SW 1271 (cell line): ENCODE measurements at regions not wholly inside any gene's neighbourhood (a gene's known extent, or its start where the extent isn't known, plus 50 kb on each side); places are given as distances from the start of the nearest gene placed in this dataset.

Source experiments
- DNase-seq, 2 experiments: peaks; one replicate each; lab custom pipeline; 2025; lab: John Stamatoyannopoulos, UW

DNA sequence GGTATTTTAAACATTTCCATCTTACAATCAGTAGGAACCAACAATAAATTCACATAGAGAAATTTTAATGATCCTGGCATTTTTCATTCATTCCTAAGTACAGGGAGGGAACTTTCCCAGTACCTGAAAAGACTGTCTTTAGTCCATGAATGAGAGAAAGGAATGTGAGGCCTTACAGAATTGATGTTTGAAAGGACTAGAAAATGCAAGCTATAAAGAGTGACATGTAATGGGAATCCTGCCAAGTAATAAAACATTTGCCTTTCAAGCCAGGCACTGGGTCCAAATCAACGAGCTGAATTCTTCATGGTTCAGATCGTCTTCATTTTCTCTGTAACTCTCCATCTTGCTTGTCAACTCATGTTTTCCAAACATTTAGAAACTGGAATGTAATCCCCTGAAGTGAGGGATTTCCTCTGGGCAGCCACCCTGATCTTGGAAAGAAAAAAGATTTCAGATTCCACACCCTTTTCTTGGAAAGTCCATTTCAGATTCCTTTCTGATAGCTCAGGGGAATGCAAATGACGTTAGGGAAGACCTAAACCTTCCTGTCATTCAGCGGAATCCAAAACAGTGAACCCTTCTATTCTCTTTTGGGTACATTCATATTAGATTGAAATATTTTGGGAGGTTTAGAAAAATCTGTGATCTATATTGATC, 315.8 kb downstream of the SH3GL2 start:
- DNase-seq: no peak

DNA sequence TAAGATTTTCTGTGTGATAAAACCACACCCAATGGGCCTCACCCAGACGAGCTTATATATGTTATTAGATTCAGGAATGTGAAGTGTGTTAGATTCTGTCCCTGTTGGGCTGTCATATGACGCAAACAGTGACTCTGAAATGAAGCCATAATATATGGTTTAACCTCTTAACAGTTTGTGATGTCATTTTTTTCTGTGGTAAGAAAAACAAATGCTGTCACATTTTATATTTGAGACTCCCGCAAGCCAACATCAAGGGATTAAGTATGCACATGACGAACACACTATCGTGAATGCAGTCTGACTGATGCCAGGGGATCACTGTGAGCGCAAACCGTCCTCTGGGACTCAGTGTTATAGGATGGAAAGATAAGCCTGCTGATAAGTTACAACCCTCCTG, 321.7 kb downstream of the SH3GL2 start:
- DNase-seq: no peak

- no peak for DNase-seq
These were observed 326.5 kb downstream of the SH3GL2 start for GRCh38 chr9:17905366-17905765.

DNA sequence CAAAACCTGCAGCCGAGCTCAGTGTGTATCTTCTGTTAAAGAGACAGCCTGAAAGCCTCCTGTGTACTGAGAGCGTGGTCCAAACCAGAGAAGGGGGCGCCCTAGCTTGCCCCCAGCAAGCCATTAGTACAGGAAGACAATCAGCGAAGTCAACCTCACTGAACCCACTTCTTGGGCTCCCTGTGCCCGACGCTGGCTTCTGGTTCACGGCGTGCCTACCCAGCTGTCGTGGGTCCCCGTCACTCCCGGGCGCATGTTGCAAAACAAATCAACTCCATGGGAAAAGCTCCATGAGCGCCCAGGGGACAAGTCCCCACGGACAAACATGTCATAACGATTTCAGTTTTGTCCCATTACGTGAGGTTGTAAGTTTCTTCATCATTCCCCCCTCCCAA, 326.9 kb downstream of the SH3GL2 start:
- no peak for DNase-seq

DNA sequence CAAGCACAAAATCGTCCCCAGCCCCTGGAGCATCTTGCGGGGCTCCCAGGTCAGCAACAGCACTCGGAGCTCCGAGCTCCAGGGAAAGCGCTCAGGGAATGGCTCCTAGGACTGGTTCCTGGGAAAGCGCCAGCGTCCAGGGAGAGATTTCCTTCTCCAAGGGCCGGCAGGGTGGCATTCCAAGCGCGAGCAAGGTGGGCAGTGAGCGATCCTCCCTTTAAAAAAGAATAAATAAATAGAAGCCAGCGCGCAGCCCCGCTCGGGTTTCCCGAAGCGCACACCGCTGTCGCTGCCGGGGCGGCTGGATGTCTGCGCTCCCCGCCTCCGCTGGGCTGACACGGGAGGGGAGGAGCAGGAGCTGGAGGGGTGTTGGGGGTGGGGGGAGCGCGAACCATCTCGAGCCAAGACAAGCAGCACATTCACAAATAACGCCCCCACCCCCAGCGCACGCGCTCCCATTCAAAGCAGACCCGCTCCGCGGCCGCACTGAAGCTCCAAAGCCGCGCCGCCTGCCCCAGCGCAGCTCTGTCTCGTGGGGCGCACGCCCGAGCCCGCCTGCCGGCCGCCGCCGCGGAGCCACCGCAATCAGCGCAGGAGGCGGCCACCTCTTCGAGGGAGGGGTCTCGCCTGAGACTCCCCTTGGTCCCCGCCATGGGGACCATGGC, 327.4 kb downstream of the SH3GL2 start:
- DNase-seq: no peak

- no peak for DNase-seq
These were observed 328.2 kb downstream of the SH3GL2 start for GRCh38 chr9:17906841-17907778.

GRCh38 chr9:17907779-17908508, 329.1 kb downstream of the SH3GL2 start:
- DNase-seq: no peak

GRCh38 chr9:17926246-17926645, 347.4 kb downstream of the SH3GL2 start:
- no peak for DNase-seq

GRCh38 chr9:17927616-17928015, 348.8 kb downstream of the SH3GL2 start:
- no peak for DNase-seq

GRCh38 chr9:17928228-17928627, 349.4 kb downstream of the SH3GL2 start:
- no peak for DNase-seq

DNA sequence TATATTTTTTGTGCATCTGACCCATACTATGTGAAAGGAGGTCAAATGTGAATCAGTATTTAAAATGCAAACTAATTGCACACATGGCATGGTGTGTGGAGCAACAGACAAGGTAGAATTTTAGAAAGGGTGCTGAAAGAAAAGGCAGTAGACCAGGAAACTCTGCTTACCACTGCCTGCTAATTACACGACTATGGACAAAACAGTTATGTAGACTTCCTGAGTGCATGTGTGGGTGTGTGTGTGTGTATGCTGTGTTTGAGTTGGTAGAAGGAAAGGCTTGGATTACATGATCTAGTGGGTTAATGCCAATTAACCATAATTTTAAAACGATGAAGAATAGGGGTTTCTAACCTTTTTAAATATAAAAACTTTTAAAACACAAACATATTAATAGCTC, 349.9 kb downstream of the SH3GL2 start:
- DNase-seq: no peak

DNA sequence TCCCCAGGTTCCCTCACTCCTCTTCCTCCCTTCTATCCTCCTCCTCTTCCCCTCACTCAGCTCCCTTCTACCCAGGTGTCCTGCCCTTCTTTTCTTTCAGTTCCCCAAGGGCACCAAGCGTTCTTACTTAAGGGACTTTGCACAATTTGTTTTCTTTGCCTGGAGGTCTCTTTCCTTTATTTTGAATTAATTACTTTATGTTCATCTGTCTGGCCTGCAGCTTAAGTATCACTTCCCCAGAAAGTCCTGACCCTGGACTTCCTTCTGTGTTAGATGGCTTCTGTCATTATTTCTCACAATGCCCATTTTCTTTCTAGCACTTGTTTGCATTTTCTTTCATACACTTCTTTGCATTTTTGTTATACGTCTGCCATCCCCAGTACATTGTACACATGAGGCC, 350.6 kb downstream of the SH3GL2 start:
- no peak for DNase-seq

GRCh38 chr9:17930071-17930470, 351.2 kb downstream of the SH3GL2 start:
- no peak for DNase-seq

- no peak for DNase-seq
These were observed 357.5 kb downstream of the SH3GL2 start for GRCh38 chr9:17936365-17936764.

DNA sequence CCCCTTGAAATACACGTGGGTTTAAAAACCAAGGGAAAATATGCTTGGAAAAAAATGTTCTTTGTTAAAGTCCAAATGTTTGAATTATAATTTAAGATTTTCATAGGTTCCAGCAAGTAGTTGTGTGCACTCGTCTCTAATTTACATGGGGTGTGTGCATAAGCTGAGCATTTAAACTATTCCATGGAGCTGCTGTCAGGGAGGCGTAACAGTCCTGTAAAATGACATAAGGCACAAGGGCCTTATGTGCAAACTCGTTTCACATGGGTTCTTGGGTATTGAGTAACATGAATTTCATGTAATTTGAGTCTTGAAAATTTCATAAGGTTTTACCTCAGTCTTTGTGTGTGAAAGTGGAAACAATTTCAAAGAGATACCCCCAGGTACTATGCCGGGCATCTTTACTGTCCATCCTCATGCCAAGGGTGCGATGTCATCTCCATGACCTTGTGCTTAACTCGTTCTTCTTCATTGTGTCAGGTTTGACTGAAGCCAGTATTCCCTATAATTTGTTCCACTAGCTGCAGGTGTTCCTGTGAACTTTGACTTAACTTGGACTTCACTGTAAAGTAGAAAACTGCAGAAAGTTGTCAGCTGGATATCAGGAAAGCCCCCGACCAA, 359.3 kb downstream of the SH3GL2 start:
- no peak for DNase-seq

GRCh38 chr9:17942498-17942897, 363.6 kb downstream of the SH3GL2 start:
- no peak for DNase-seq

DNA sequence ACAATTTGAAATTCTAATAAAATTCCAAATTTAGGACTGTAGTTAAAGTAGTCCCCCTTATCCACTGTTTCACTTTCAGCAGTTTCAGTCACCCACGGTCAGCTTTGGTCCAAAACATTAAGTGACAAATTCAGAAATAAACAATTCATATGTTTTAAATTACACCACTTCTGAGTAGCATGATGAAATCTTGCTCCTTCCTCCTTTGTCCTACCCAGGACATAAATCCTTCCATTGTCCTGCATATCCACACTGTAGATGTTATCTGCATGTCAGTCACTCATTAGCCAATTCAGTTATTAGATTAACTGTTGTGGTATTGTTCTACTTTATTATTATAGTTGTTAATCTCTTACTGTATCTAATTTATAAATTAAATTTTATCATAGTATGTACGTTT, 376.5 kb downstream of the SH3GL2 start:
- DNase-seq: no peak

- DNase-seq: no peak
These were observed 379.5 kb downstream of the SH3GL2 start for GRCh38 chr9:17958363-17958762.

- DNase-seq: no peak
These were observed 383.9 kb downstream of the SH3GL2 start for GRCh38 chr9:17962747-17963146.

DNA sequence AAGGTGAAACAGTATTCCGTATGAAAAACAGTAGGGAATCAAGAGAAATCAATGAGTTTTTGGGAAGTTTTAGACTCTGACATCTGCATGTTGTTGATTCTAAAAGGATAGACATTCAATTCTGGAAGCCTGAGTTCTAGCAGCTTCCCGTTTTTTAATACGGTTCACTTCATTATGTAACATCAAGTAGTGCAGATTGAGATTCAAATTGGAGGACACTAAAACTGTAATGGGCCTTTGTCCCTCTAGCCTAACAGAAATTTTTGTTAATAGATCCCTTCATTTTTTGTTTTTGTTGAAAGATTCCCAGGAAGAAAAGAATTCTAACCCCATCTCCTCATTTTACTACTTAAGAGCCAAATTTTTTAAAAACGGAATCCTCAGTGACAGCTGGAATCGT, 384.6 kb downstream of the SH3GL2 start:
- DNase-seq: no peak

DNA sequence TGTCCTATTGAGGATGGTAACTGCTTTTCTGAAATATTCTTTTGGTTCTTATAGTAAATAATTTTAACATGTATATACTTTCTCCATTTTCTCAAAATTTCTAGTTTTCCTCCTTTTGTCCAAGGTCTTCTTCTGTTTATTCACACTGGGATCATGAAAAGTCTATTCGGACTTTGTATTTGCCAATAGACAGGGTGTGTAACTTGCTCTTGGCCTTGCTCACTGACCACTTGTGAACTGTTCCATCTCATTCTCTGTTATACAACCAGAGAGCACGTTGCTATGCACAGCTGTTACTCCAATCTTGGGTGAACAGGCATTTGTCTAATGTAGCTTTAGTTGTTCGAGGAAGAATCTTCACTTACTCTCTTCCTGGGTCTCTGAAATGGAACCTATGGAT, 388.9 kb downstream of the SH3GL2 start:
- no peak for DNase-seq

- DNase-seq: no peak
These were observed 390.4 kb downstream of the SH3GL2 start for GRCh38 chr9:17969232-17969631.
